OCI-LY3 (cell line): ENCODE measurements at regions not wholly inside any gene's neighbourhood (a gene's known extent, or its start where the extent isn't known, plus 50 kb on each side); places are given as distances from the start of the nearest gene placed in this dataset.

Experiments used
- EZH2phosphoT487 ChIP-seq: fragments of 200-600 bp; shearing (Covaris generic); IDR thresholded peaks from 2 replicates; pipeline ENCODE4 v1.6.1; 2018; ENCODE audit warnings: antibody characterized with exemption, mixed run types, low read depth
- TF ChIP-seq, protein P1 (sequence below): fragments of 200-600, 300-600 bp; sonication (generic); IDR thresholded peaks from 2 replicates; pipeline ENCODE4 v1.5.1; 2014; ENCODE audit warnings: antibody characterized with exemption, low read length, low read depth

DNA sequence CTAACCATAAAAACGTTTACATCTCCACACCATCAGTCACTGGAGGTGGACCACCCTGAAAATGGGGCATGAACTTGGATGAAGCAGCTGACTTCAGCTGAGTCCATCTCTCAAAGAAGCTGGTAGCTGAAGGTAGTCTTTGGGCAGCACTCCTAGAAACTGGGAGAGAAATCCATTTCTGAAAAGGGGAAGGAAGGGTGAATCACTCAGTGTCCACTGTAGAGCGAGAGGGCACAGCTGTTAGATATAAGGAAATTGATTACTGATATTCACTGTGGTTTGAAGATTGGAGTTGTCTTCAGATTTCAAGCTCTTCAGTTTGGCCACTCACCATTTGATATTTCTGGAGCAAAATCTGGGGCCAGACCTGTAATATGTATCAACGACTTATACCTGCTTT lies 499.0 kb upstream of the UBE2E2 start:
- TF ChIP-seq, protein P1, sequence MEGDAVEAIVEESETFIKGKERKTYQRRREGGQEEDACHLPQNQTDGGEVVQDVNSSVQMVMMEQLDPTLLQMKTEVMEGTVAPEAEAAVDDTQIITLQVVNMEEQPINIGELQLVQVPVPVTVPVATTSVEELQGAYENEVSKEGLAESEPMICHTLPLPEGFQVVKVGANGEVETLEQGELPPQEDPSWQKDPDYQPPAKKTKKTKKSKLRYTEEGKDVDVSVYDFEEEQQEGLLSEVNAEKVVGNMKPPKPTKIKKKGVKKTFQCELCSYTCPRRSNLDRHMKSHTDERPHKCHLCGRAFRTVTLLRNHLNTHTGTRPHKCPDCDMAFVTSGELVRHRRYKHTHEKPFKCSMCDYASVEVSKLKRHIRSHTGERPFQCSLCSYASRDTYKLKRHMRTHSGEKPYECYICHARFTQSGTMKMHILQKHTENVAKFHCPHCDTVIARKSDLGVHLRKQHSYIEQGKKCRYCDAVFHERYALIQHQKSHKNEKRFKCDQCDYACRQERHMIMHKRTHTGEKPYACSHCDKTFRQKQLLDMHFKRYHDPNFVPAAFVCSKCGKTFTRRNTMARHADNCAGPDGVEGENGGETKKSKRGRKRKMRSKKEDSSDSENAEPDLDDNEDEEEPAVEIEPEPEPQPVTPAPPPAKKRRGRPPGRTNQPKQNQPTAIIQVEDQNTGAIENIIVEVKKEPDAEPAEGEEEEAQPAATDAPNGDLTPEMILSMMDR = no peak
- no peak for TF ChIP-seq EZH2phosphoT487
